NCI-H146 (cell line): ENCODE measurements at regions not wholly inside any gene's neighbourhood (a gene's known extent, or its start where the extent isn't known, plus 50 kb on each side); places are given as distances from the start of the nearest gene placed in this dataset.

Experiments
- DNase-seq: peaks from one replicate; lab custom pipeline; 2025; lab: John Stamatoyannopoulos, UW

GRCh38 chr14:44712024-44712815 is 205.1 kb upstream of the FSCB start:
- peak; percentile 69 for DNase-seq

GRCh38 chr14:44701563-44702263 is 194.6 kb upstream of the FSCB start:
- peak; percentile 15 for DNase-seq

GRCh38 chr14:44700694-44701093 is 193.6 kb upstream of the FSCB start:
- peak; percentile 40 for DNase-seq

- no peak for DNase-seq
Measured at GRCh38 chr14:44700184-44700583, 193.1 kb upstream of the FSCB start.

GRCh38 chr14:44699391-44699790 is 192.3 kb upstream of the FSCB start:
- DNase-seq: no peak

- DNase-seq: no peak
Measured at GRCh38 chr14:44669496-44669895, 162.4 kb upstream of the FSCB start.

- DNase-seq: no peak
Measured at GRCh38 chr14:44663136-44663535, 156.1 kb upstream of the FSCB start.

GRCh38 chr14:44662250-44662891 is 155.3 kb upstream of the FSCB start:
- no peak for DNase-seq

- DNase-seq: no peak
Measured at GRCh38 chr14:44658389-44658696, 151.3 kb upstream of the FSCB start.

- DNase-seq: peak; percentile 80
Measured at GRCh38 chr14:44657696-44658388, 150.8 kb upstream of the FSCB start.

GRCh38 chr14:44657203-44657602 is 150.1 kb upstream of the FSCB start:
- DNase-seq: no peak

GRCh38 chr14:44654591-44654990 is 147.5 kb upstream of the FSCB start:
- no peak for DNase-seq

- DNase-seq: no peak
Measured at GRCh38 chr14:44653641-44654040, 146.6 kb upstream of the FSCB start.

- DNase-seq: no peak
Measured at GRCh38 chr14:44652640-44653039, 145.6 kb upstream of the FSCB start.

GRCh38 chr14:44649061-44649460 is 142.0 kb upstream of the FSCB start:
- no peak for DNase-seq

- DNase-seq: no peak
Measured at GRCh38 chr14:44640416-44640815, 133.3 kb upstream of the FSCB start.

- DNase-seq: no peak
Measured at GRCh38 chr14:44639781-44640385, 132.8 kb upstream of the FSCB start.

- no peak for DNase-seq
Measured at GRCh38 chr14:44634692-44635091, 127.6 kb upstream of the FSCB start.

GRCh38 chr14:44626423-44626822 is 119.3 kb upstream of the FSCB start:
- DNase-seq: no peak

- DNase-seq: no peak
Measured at GRCh38 chr14:44625098-44625497, 118.0 kb upstream of the FSCB start.

GRCh38 chr14:44620121-44621019 is 113.3 kb upstream of the FSCB start:
- no peak for DNase-seq
